ENCODE measurements at regions not wholly inside any gene's neighbourhood (a gene's known extent, or its start where the extent isn't known, plus 50 kb on each side); places are given as distances from the start of the nearest gene placed in this dataset.
A peak's percentile ranks its signal among the peaks of the same experiment; 100 is the strongest.
"Not testable (repeated sequence)": the region's sequence is repeated elsewhere in the genome, so short reads cannot be mapped to it uniquely, and the experiment has no call there.

- peak; percentile 98 for DNase-seq
Measured at GRCh38 chr6:121549736-121550135, 114.3 kb downstream of the GJA1 start.

- peak; percentile 82 for DNase-seq
Measured at GRCh38 chr6:121550491-121551010, 115.1 kb downstream of the GJA1 start.

GRCh38 chr6:121555201-121555600 is 119.8 kb downstream of the GJA1 start:
- DNase-seq: no peak

- DNase-seq: not testable (repeated sequence)
Measured at GRCh38 chr6:121556149-121556548, 120.7 kb downstream of the GJA1 start.

GRCh38 chr6:121557146-121557940 is 121.9 kb downstream of the GJA1 start:
- DNase-seq: no peak

- no peak for DNase-seq
Measured at GRCh38 chr6:121559611-121560269, 124.3 kb downstream of the GJA1 start.

- no peak for DNase-seq
Measured at GRCh38 chr6:121560476-121560875, 125.0 kb downstream of the GJA1 start.

GRCh38 chr6:121563286-121563685 is 127.8 kb downstream of the GJA1 start:
- no peak for DNase-seq

GRCh38 chr6:121564529-121564928 is 129.1 kb downstream of the GJA1 start:
- not testable (repeated sequence) for DNase-seq

- no peak for DNase-seq
Measured at GRCh38 chr6:121571455-121571854, 136.0 kb downstream of the GJA1 start.

- peak; percentile 66 for DNase-seq
Measured at GRCh38 chr6:121573481-121573880, 138.0 kb downstream of the GJA1 start.

- DNase-seq: peak; percentile 11
Measured at GRCh38 chr6:121578216-121578615, 142.8 kb downstream of the GJA1 start.

GRCh38 chr6:121579478-121579877 is 144.0 kb downstream of the GJA1 start:
- DNase-seq: no peak

GRCh38 chr6:121581327-121581726 is 145.9 kb downstream of the GJA1 start:
- DNase-seq: no peak

- DNase-seq: peak; percentile 59
Measured at GRCh38 chr6:121582262-121582661, 146.8 kb downstream of the GJA1 start.

GRCh38 chr6:121584586-121585369 is 149.3 kb downstream of the GJA1 start:
- DNase-seq: peak; percentile 84

- no peak for DNase-seq
Measured at GRCh38 chr6:121590438-121590837, 155.0 kb downstream of the GJA1 start.

- DNase-seq: no peak
Measured at GRCh38 chr6:121590916-121591315, 155.5 kb downstream of the GJA1 start.

- no peak for DNase-seq
Measured at GRCh38 chr6:121592261-121592935, 157.0 kb downstream of the GJA1 start.

- DNase-seq: no peak
Measured at GRCh38 chr6:121593011-121593641, 157.7 kb downstream of the GJA1 start.

GRCh38 chr6:121594053-121594452 is 158.6 kb downstream of the GJA1 start:
- DNase-seq: no peak

GRCh38 chr6:121595646-121596045 is 160.2 kb downstream of the GJA1 start:
- DNase-seq: no peak

Data from fibroblast of skin of back (primary cell).